GM12873 (cell line): ENCODE measurements at regions not wholly inside any gene's neighbourhood (a gene's known extent, or its start where the extent isn't known, plus 50 kb on each side); places are given as distances from the start of the nearest gene placed in this dataset.

ENCODE experiments used
- TF ChIP-seq, protein P1 (sequence below): IDR thresholded peaks from 2 replicates; pipeline ENCODE4 v1.5.1; 2012; ENCODE audit warnings: low read depth, mild to moderate bottlenecking, moderate library complexity, low read length, control low read depth; ENCODE audit not compliant: insufficient read depth; ENCODE audit errors: missing control alignments

DNA sequence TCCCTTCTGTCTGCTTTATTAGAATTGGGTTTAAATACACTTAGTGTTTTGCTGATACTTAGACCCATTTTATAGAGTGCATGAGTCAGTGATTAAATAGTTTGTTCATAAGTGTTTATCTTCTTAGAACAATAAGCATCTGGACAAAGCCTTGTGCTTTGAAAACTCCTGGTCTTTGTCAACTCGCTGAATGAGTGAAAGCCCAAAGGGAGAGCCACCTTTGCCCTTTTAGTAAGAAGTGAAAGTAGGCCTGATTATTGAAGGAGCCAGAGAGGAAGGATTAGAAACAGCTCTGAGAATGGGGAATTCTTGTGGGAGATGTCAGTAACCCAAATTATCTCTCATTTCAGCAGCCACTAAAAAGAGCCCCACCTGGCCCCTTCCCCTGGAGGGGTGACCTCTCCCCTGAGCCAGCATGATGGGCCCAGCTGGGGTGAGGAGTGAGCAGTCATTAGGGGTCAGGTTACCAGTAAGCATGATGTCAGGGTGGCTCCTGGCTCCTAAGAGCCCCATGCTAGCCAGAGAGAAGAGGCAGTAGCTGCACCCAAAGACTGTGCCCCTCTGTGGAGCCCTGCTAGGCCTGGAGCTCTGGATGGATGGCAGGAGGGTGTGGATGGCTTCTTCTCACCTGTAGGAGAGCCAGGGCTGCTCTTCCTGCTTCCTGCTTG, 125.1 kb upstream of the E2F8 start:
- TF ChIP-seq, protein P1, sequence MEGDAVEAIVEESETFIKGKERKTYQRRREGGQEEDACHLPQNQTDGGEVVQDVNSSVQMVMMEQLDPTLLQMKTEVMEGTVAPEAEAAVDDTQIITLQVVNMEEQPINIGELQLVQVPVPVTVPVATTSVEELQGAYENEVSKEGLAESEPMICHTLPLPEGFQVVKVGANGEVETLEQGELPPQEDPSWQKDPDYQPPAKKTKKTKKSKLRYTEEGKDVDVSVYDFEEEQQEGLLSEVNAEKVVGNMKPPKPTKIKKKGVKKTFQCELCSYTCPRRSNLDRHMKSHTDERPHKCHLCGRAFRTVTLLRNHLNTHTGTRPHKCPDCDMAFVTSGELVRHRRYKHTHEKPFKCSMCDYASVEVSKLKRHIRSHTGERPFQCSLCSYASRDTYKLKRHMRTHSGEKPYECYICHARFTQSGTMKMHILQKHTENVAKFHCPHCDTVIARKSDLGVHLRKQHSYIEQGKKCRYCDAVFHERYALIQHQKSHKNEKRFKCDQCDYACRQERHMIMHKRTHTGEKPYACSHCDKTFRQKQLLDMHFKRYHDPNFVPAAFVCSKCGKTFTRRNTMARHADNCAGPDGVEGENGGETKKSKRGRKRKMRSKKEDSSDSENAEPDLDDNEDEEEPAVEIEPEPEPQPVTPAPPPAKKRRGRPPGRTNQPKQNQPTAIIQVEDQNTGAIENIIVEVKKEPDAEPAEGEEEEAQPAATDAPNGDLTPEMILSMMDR = no peak

DNA sequence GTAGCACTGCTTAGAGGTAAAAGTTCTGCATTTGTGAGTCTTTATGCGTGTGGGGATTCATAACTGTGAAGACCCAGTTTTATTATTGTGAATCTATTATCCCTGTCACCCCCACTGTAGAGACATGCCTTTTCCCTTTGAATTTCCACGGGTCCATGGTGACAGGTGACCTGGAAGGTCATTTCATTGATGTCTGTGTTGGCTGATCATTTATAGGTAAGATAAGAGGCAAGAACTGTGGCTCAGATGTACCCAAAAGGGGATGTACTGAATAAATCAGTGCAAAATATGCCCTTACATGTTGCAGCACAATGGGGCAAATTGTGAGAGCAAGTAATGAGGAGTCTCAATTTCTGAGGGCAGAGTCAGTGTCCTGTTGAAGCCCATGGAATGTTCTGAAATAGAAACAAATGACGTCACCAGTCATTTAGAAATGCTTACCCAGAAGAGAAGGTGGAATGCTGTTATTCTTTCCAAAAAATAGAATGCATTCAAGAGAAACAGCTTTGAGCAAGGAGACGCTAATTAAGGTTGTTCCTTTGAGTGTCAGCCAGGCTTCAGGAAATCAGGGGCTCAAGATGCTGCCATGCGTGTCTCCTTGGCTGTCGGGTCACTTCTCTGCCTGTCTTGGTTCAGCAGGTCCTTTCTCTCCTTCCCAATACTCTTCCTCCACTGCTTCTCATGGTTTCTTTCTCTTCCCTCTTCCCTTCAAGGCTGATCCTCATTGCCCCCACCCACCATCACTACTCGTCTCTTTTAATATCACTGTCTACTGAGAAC, 118.7 kb upstream of the E2F8 start:
- TF ChIP-seq, protein P1 = no peak

DNA sequence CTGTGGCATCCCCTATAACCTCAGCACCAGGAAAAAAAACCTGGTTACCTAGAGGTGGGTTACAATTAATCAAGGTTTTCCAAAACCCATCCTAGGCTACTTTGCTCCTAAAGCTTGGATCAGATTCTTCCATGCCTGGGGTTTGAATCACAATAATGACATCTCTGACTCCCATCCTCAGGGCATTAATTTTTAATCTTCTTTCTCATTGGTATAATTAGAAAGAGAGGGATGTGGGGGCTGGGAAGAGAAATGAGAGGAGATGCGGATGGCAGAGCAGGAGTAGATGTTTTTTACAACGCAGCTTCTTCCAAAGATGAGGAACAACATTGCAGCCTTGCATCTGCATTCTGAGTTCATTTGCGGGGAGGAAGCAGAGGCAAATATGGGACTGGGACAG, 117.2 kb upstream of the E2F8 start:
- TF ChIP-seq, protein P1 = no peak

DNA sequence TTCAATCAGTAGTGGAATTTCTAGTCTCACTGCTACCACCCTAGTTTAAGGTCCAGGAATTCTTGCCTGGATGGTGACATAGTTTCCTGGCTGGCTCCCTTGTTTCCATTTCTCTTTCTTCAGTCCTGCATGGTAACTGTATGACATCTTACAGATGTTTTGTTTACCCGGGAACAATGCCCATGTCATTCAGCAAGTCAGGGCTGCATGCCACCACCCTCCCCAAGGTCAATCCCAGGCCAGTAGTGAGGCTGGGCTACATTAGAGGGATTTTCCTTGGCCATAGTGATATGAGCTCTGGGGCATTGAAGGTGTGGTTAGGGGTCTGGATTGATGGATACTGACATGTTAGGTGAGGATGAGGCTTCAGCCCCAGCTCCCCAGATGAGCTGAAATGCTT, 114.9 kb upstream of the E2F8 start:
- TF ChIP-seq, protein P1 = no peak

DNA sequence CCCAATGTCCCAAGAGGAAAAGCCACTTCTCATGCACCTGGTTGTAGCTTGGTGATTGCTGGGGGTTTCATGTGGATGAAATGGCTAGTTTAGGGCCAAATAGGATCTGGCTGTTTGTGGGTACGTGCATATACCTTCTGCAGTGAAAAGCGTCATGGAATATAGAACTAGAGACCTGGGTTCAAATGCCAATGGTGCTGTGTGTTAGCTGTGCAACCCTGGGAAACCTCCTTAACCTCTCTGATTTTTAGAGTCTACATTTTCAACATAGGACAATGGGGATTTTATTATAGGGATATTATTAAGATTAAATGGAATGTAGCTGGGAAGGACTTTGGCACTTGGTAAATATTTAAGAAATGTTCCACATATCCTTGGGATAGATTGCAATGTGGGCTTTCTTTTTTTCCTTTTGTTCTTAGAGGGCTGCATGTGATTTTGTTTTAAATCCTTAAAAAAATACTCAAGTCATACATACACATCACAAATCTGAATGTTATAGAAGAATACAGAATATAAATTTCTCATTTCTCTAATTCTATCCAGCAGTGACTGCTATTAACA, 112.6 kb upstream of the E2F8 start:
- TF ChIP-seq, protein P1 = no peak

DNA sequence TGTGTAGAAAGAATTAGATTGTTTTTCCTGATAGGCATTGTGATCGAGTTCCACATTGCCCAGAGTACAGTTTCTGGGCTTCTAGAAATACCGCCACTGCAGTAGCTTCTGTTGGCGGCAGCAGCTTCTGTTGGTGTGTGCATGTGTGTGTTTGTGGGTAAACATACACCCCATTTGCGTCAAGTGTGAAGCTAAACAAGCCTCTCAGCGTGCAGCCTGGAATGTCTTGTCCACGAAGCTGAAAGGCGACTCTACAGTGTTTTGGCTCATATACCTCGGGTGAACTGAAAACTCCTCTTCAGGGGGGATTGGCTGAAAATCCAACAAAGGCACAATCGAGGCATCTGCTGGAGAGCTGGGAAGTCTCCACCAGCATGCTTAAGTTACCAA, 112.0 kb upstream of the E2F8 start:
- TF ChIP-seq, protein P1 = no peak

DNA sequence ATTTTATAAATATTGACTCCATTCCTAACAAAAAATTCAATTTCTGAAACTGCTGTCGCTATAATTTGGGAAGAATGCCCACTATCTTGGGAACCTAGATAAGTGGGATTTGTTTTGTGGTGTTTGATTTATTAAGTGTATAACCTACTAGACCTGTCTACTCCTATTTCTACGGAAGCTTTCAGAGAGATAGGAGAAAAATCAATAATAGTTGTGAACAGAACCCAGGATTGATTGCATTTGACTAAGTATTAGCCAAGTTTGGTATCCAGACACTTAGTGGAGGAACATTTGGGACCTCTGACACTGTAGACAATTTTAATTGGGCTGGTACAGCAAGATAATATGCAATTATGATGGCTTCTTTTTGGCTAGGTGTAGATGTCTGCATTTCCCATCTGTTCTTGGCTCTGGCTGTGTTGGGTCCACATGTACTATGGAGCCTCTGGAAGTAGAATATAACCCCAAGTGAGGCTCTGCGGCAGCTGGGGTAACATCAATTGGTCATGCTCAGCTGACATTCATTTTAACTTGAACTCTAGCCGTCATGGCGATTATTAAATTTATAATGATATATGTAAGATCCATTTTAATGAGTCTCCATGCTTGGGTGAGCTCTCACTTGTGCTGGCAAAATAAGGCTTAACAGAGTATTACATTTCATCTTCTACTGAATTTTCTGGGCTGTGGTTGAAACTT, 111.5 kb upstream of the E2F8 start:
- TF ChIP-seq, protein P1 = no peak
